Stimulated activated CD4-positive, alpha-beta T cell treated with anti-CD3 and anti-CD28 coated beads, Interleukin-2, amount 100 ng/mL, for 48 hours (primary cell): ENCODE measurements at regions not wholly inside any gene's neighbourhood (a gene's known extent, or its start where the extent isn't known, plus 50 kb on each side); places are given as distances from the start of the nearest gene placed in this dataset.
A peak's percentile ranks its signal among the peaks of the same experiment; 100 is the strongest.

ENCODE experiments used
- DNase-seq, 2 donors: peaks; one replicate each; pipeline ENCODE4 v3.0.0-alpha.2; 2020

GRCh38 chr9:115169003-115169402 is 51.0 kb upstream of the TNC start:
- no peak for DNase-seq

DNA sequence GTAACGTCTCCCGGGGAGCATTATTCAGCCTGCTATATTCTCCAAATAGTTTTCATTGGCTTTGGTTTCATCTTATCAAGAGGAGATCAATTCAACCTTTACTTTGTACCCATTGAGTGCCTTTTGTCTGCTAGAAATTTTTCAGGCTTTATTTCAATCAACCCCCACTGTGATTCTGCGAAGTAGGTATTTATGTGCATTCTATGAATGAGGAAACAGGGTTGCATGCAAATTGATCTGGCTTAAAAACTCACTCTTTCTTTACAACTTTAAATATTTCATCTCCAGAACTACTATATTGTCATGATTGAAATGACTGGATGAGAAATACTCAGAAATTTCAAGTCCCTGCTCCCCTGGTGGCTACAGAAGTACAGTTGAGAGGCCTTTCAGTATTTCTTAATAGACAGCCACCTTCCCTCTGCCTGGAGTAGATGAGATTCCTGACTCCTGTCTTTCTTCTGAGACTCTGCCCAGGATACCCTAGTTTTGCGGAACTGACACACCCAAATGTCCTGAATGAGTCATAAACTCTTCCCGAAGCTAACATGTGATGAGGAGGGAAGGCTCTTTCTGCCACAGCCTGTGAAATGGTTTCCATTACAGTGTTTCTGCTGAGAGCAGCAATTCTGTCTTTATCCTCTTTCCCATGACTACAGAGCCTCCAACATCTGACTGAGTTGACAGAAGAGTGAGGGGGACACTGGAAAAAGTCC is 52.6 kb upstream of the TNC start:
- no peak for DNase-seq

GRCh38 chr9:115171921-115172388 is 54.0 kb upstream of the TNC start:
- DNase-seq, result no peak

DNA sequence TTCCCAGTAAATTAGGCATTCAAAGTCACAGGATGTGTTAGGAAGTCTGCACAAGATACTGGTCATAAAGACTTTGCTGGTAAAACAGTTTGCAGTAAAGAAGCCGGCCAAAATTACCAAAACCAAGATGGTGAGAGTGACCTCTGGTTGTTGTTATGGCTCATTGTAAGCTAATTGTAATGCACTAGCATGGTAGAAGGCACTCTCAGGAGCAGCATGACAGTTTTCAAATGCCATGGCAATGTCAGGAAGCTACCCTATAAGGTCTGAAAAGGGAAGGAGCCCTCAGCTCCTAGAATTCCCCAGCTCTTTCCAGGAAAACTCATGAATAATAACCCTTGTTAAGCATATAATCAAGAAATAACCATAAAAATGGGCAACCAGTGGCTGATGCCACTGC is 64.3 kb upstream of the TNC start:
- DNase-seq, result no peak

DNA sequence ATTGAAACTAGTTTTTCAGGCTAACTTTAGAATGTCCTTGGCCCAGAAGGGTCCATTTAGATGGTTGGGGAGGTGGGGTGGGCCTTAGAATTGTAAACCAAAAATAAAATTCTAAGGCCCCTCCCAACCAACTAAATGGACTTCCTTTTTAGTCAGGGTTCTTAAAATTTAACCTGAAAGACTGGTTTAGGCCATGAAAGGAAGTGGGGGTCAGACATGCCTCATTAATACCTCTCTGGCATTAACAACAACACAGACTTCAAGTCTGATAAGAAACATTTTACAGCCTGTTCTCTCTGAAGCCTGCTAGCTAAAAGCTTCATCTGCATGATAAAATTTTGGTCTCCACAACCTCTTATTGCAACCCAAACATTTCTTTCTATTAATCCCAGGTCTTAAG is 65.5 kb upstream of the TNC start:
- DNase-seq, result no peak

- DNase-seq, result no peak
Measured at GRCh38 chr9:115189686-115190085, 71.7 kb upstream of the TNC start.

DNA sequence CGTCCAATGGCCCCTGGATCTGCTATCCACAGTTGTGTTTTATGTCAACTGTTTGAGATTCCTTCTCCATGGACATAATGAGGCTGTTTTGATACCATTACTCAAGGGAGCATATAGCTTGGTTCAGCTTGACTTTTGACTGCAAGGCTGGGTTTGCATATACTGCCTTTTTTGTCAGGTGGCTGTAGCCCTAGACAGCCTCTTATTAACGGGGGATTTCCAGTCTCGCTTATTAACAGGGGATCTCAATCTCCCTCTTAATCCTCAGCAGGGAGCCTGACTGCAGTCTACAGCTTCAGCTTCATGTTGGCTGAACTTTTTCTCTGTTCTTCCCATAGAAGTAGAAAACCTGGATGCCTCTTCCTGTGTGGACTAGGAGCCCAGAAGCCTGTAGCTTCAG is 73.7 kb upstream of the TNC start:
- DNase-seq, result no peak

- DNase-seq, result no peak
Measured at GRCh38 chr9:115192280-115192679, 74.3 kb upstream of the TNC start.

DNA sequence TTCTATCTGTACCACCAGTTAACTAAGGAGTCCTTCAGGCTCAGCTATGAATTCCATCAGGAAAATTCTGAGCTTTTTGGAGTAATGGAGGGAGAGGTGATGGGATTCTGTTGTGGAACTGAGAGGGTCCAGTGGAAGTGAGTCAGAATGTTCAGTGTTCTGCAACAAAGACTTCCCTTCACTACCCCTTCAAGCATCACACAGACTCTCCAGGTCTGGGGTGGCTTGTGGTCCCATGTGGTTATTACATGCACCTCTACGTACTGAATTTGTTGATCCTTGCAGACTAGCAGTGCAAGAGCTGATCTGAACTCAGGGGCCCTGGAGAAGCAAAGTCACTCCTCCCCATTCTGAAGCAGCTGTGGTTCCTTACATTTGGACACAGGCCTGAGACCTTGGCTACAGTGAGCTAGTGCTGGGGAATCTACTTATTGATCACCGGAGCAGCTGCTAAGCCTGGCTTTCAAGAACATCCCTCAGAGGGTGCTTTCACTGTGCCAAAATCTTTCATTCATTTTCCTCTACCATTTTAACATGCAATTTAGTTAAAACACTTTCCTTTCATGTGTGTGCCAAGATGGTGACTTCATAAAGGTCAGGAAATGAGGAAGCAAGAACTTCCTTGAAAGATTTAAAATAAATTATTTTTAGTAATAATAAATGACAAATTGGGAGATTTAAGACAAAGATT is 75.0 kb upstream of the TNC start:
- no peak for DNase-seq

- DNase-seq, result no peak
Measured at GRCh38 chr9:115193777-115194176, 75.8 kb upstream of the TNC start.

DNA sequence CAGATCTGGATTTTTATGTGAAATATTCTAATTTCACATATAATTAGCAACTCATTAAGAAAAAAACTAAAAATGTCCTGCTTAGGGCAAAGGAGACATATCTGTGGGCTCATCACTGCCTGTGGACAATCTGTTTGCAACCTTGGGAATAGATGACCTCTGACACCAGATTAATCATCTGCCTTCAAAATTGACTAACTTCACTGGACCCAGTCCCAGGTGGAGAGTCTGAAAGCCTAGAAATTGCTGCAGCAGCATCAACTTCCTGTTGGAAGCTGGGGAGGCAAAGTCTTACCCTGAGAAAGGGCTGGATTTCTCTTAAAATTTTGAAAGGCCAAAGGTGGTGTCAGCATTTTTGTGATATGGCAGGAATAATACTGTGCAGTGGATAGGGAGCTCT is 76.3 kb upstream of the TNC start:
- DNase-seq, result no peak

DNA sequence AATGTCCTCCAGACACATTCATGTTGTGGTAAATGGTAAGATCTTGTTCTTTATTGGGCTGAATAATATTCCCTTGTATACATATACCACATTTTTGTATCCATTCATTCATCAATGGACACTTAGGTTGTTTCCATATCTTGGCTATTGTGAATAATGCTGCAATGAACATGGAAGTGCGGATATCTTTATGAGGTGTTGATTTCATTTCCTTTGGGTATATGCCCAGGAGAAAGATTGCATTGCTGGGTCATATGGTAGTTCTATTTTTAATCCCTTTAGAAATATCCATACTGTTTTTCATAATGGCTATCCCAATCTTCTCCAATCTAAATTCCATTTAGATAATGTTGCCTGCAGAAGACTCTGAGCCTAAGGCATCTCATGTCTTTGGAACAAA is 78.0 kb upstream of the TNC start:
- DNase-seq, result no peak

DNA sequence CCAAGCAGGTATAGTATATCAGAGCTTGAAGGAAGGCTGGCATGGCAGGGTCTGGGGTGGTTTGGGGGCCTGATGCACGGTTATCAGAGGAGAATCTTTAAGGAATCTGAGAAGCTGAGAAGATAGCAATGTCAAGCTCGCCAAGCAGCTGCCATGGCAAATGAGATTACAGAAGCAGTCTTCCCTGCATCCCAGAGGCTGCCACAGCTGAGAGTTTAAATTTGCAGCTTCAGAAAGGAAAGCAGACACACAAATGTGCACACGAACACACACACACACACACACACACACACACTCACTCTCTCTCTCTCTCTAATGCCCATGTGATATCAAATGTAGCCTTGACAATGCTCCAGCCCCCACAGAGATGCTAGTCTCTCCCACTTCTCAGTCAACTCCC is 79.0 kb upstream of the TNC start:
- no peak for DNase-seq

- no peak for DNase-seq
Measured at GRCh38 chr9:115198001-115198400, 80.0 kb upstream of the TNC start.

GRCh38 chr9:115200711-115201505 is 83.0 kb upstream of the TNC start:
- DNase-seq, result no peak

DNA sequence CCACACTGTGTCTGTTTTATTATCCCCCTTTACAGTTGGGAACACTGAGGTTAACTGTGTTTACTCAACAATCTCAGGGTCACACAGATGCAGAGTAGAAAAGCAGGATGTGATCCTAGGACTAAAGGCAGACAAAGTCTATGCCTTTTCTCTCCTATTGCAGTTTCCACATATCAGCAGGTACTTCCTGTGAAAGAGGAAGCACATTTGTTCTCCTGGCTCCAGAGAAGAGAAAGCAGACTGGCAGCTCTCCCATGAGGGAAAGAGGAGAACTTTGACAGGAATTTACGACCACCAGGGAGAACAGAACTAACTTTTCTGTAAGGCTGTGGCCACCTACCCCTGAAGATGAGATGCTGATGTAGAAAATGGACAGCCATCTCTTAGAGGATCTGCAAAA is 84.2 kb upstream of the TNC start:
- no peak for DNase-seq

GRCh38 chr9:115202960-115203751 is 85.2 kb upstream of the TNC start:
- no peak for DNase-seq

DNA sequence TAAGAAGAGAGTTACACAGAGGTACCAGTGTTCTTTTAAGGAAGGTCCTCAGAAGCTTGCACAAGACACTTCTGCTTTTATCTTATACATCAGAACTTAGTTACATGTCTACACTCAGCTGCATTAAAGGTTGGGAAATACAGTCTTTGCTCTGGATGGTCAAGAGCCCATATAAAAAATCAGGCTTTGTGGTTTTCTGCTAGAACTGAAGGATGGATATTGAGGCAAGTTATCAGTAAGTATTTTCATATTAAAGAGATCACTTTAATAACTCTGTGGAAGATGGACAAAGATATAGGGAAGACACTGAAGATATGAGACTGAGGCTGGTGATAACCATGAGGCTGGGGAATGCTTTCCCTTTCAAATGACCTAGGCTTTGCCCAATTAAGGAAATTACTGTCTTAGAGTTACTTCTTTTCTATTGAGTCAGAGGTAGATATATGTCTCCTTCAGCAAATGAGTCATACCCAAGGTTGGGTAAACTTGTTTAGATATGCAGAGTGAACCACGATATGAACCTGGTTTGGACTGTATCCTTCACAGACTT is 87.0 kb upstream of the TNC start:
- DNase-seq, result no peak

DNA sequence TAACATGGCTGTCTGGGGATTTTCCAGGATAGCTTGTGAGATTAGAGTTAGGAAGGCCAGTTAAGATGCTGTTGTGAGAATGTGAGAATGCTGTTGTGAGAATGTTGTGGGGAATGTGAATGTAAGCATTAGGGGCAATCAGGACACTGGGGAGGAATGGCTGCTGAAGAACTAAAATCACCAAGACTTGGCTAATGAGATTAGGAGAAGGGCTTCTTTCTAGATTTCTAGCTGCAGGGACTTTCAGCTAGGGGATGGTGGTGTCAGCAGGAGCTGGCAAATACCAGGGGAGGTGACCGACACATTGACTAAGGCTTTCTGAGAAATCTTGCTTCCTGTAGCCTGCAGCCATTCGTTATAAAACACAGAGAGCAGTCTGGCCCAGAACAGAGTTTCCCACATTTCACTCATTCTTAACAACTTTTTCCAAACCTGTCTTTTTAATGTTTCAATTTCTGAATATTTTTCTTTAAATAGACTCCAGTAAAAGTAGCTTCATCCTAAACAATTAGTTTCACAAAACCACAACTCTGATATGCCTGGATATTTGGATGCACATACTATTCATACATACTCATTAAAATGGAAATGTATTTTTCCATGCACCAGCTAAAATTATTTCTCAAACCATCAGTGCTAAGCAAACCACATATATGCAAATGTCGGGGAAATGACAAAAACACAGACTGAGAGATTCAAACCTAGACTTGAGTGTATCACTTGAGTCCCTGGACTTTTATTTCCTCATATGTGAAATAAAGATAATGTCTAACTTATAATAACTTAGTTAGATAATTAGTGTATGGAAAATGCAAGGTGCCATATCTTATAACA is 89.3 kb upstream of the TNC start:
- DNase-seq, result no peak

DNA sequence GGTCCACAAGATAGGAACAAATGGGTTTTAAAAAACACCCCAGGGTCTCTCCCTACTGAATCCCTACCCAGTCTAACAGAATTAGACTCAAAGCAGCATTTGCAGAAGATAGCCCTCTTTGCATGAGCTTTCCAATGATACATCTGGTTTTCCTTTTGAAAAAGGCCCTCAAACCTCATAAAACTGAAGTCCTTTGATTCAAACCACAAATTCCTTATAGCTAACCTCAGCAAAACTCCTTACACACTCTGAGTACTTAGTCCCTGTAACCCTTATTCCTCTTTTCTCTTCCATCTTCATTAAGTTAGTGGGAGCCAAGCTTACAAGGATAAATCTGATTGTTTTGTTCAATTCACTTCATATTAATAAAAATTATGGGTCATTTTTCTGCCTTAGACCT is 90.5 kb upstream of the TNC start:
- DNase-seq, result no peak

DNA sequence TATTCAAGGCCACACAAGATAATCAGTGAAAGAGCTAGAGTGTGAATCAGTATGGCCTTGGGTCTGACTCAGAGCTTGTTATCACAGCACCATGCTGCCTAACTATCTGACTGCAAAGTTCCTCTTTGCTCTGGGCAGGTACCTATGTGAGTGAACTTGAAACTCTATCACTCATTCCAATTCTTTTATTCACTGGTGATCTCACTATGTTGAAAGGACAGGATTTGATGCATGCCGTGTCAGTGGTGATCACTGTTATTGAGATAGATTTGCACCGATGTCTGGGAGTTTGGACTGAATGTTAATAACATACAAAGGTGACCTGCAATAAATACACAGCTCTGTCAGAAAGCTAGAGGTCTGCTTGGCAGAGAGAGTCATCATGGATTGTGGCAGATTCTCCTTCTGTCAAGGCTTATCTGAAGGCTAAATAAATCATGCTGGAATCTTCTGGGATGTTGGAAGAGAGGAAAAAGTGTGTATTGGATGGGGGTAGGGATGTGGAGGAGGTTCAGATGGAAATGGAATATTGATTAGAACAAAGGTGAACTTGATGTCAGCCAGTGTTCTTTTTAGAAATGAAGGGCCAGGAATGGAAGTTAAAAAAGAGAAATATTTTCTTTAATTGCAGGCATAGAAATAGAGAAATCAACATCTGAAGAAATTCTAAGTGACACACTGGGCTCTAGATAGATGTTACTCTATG is 91.8 kb upstream of the TNC start:
- peak in 1 of 2 donors; percentile 2 for DNase-seq
